GM12865 (cell line): ENCODE measurements at regions not wholly inside any gene's neighbourhood (a gene's known extent, or its start where the extent isn't known, plus 50 kb on each side); places are given as distances from the start of the nearest gene placed in this dataset.

Source experiments
- DNase-seq: peaks from one replicate; pipeline ENCODE4 v3.0.0; 2010; ENCODE audit warnings: low read depth
- H3K4me3 ChIP-seq: 2 replicates; pipeline ENCODE4 v1.5.1; 2011; ENCODE audit warnings: mild to moderate bottlenecking, low read depth, low read length, control low read depth
- CTCF ChIP-seq: IDR thresholded peaks from 2 replicates; pipeline ENCODE4 v1.5.1; 2011; ENCODE audit warnings: low read length, control low read depth, low read depth, inconsistent platforms; ENCODE audit not compliant: insufficient read depth; ENCODE audit errors: missing control alignments

GRCh38 chr13:87887459-87888123 lies 216.4 kb downstream of the SLITRK5 start:
- TF ChIP-seq CTCF, result no peak

DNA sequence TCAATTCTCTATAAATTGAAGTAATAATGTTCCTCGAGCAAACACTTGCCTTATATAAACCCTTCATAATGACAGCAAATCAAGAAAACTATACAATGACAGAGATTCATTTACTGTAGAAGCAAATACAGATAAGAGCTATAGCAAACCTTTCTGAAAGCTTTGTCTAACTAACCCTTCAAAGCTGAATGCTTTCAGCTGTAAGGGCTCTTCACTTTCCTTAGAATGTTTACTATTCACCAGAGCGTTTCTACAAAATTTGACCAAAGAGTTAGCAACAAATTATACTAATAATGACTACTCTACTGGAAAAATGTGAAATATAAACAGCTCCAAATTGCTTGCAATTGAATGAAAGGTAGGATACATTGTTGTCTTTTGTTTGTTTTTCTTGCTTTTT lies 218.1 kb downstream of the SLITRK5 start:
- TF ChIP-seq CTCF, result no peak
- no peak overlapping the region for H3K4me3 ChIP-seq
- DNase-seq, result no peak

More at GRCh38 chr13:87887459-87888123, 216.4 kb downstream of the SLITRK5 start:
- no peak for DNase-seq
- H3K4me3 ChIP-seq, result no peak overlapping the region

- H3K4me3 ChIP-seq, result no peak overlapping the region
- DNase-seq, result no peak
- TF ChIP-seq CTCF, result no peak
These were observed 222.0 kb downstream of the SLITRK5 start for GRCh38 chr13:87893186-87893585.

GRCh38 chr13:87894059-87894458 lies 222.9 kb downstream of the SLITRK5 start:
- TF ChIP-seq CTCF, result no peak
- no peak overlapping the region for H3K4me3 ChIP-seq
- no peak for DNase-seq

DNA sequence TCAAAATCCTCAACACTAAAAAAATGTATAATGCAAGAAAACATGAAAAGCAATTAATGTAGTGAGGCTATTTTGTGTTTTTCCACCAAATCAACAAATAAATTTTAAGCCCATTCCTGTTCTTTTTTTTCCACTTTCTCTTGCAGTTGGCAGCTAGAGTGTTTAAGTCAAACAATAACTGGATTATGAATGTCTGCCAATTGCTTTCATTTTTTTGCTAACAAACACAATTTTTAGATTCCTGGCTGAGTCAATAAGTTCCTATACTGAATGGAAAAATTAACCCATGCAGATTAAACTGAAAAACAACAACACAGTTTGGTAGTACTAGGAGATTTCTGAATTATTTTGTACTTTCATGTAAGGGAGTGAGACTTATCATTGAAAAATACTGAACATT lies 232.4 kb downstream of the SLITRK5 start:
- no peak overlapping the region for H3K4me3 ChIP-seq
- no peak for DNase-seq
- no peak for TF ChIP-seq CTCF

DNA sequence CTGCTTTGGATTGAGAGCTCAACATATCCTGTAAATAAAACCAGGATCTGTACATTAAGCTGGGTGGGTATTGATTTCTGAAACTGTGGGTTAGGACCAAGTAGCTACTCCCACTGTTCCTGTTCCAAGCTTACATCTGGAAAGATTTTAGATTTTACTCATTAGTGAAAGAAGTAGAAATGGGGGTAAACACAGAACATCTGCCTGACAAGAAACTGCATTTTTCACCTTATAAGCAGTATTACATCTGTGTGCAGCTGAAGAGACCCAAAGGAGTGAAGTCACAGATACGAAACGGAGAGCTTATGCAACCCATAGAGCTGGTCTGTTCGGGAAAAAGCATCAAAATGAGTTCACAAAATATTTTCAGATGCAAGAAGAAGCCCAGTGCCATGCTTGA lies 235.2 kb downstream of the SLITRK5 start:
- no peak for TF ChIP-seq CTCF
- H3K4me3 ChIP-seq, result no peak overlapping the region
- no peak for DNase-seq

DNA sequence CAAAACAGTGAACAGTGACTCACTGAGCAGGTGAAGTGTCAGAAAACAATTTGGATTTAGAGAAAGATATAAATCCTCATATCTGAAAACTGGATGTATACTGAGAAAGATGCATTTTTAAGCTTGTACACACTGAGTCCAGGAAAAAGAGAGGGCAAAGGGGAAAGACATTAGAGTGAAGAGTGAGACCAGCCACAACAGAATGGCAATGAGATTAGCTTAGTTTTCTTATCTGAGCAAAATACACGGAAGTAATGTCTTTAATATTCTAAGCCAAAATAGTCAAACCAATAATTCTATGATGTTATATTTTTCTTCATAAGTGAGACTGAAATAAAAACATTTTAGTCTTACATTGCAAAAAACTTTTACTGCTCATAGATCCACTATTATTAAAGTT lies 236.0 kb downstream of the SLITRK5 start:
- no peak overlapping the region for H3K4me3 ChIP-seq
- no peak for DNase-seq
- no peak for TF ChIP-seq CTCF
